ENCODE measurements at regions not wholly inside any gene's neighbourhood (a gene's known extent, or its start where the extent isn't known, plus 50 kb on each side); places are given as distances from the start of the nearest gene placed in this dataset.
A peak's percentile ranks its signal among the peaks of the same experiment; 100 is the strongest.

DNA sequence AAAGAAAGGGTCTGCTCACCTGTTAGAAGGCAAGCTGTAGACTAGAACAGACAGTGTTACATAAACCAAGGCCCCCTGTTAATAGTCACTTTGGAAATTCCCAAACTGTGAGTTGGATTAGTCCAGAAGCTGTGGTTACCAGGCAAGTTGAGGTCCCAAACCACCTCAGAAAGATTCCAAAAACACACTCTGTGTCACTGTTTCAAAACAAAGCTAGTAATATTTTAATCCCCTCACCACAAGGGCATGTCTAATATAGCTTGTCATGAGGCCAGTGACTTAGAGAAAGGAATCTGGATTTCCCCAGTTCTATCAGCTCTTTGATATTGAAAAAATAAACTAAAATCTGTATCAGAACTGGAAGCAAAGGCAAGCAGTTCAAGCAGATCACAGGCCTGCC lies 244.6 kb downstream of the HAO1 start:
- H3K36me3 ChIP-seq (ENCODE audit: control insufficient read depth in 2 of 2, extremely low read depth in 1 of 2, insufficient read depth in 2 of 2, low read length in 2 of 2), result no peaks in the 10 kb centered on the region
- no peaks in the 10 kb centered on the region for H3K9me1 ChIP-seq (ENCODE audit: control insufficient read depth, extremely low read depth, insufficient read depth, low read length)
- no peak overlapping the region for H2AFZ ChIP-seq (ENCODE audit: control insufficient read depth, low read length)
- no peak for TF ChIP-seq EZH2 (IDR thresholded peaks at IDR 0.05; ENCODE audit: low read length)
- TF ChIP-seq, protein P1, sequence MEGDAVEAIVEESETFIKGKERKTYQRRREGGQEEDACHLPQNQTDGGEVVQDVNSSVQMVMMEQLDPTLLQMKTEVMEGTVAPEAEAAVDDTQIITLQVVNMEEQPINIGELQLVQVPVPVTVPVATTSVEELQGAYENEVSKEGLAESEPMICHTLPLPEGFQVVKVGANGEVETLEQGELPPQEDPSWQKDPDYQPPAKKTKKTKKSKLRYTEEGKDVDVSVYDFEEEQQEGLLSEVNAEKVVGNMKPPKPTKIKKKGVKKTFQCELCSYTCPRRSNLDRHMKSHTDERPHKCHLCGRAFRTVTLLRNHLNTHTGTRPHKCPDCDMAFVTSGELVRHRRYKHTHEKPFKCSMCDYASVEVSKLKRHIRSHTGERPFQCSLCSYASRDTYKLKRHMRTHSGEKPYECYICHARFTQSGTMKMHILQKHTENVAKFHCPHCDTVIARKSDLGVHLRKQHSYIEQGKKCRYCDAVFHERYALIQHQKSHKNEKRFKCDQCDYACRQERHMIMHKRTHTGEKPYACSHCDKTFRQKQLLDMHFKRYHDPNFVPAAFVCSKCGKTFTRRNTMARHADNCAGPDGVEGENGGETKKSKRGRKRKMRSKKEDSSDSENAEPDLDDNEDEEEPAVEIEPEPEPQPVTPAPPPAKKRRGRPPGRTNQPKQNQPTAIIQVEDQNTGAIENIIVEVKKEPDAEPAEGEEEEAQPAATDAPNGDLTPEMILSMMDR (optimal IDR thresholded peaks at IDR 0.05 in 1 of 3, IDR thresholded peaks at IDR 0.05 in 1 of 3, conservative IDR thresholded peaks at IDR 0.05 in 1 of 3; ENCODE audit: extremely low read depth in 1 of 3, insufficient read depth in 2 of 3, low read length in 3 of 3), result no peak
- H4K20me1 ChIP-seq (ENCODE audit: control insufficient read depth, extremely low read depth, insufficient read depth, low read length), result no peaks in the 10 kb centered on the region
- peaks cover 7% of the 10 kb centered on the region for H3K4me1 ChIP-seq (ENCODE audit: control insufficient read depth, extremely low read depth, insufficient read depth, low read length)
- FAIRE-seq (no peak), DNase-seq (ENCODE audit: low read depth, low spot score) (no peak)
- H3K27ac ChIP-seq (ENCODE audit: control insufficient read depth, insufficient read depth, low read length), result no peak overlapping the region
- H3K79me2 ChIP-seq (ENCODE audit: control insufficient read depth, insufficient read depth, low read length), result no peaks in the 10 kb centered on the region
- H3K4me2 ChIP-seq (ENCODE audit: control insufficient read depth, extremely low read depth, insufficient read depth, low read depth, low read length), result no peak overlapping the region
- no peak overlapping the region for H3K4me3 ChIP-seq (ENCODE audit: control insufficient read depth in 2 of 3, extremely low read depth in 1 of 3, insufficient read depth in 2 of 3, low read depth in 1 of 3, low read length in 3 of 3)
- dilution Hi-C loops (cut with MboI; ENCODE audit: extremely low pct_ligation_motif_present, low sequenced_read_pairs), result no loop called here
- no peaks in the 10 kb centered on the region for H3K27me3 ChIP-seq (ENCODE audit: control insufficient read depth, extremely low read depth, insufficient read depth, low read length)
- H3K9me3 ChIP-seq (ENCODE audit: control insufficient read depth, low read depth, low read length), result no peaks in the 10 kb centered on the region
- no peak overlapping the region for H3K9ac ChIP-seq (ENCODE audit: control insufficient read depth, extremely low read depth, insufficient read depth, low read length)

DNA sequence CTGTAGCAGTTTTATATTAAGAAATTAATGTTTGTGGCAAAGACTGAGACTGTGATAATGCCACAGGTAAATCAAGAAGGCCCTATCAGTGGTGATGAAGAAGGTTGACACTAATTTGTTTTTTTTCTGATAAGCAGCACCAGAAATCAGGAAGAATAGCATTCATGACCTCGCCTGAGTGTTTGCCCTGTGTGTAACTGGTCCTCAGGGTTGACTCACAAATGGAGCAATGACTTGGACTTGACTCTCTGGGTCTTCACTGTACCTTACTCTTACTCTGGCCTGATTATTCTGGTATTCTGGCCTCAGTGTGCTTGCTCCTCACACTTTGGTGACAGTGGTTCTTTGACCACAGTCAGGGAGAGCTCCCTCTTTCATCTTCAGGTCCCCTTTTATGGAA lies 243.9 kb downstream of the HAO1 start:
- TF ChIP-seq, protein P1 (optimal IDR thresholded peaks at IDR 0.05 in 1 of 3, IDR thresholded peaks at IDR 0.05 in 1 of 3, conservative IDR thresholded peaks at IDR 0.05 in 1 of 3; ENCODE audit: extremely low read depth in 1 of 3, insufficient read depth in 2 of 3, low read length in 3 of 3), result no peak
- no peak for TF ChIP-seq EZH2 (IDR thresholded peaks at IDR 0.05; ENCODE audit: low read length)
- FAIRE-seq (peak; percentile 13), DNase-seq (ENCODE audit: low read depth, low spot score) (no peak)
- dilution Hi-C loops (cut with MboI; ENCODE audit: extremely low pct_ligation_motif_present, low sequenced_read_pairs), result no loop called here
- no peak overlapping the region for H3K27ac ChIP-seq (ENCODE audit: control insufficient read depth, insufficient read depth, low read length)
- H2AFZ ChIP-seq (ENCODE audit: control insufficient read depth, low read length), result no peak overlapping the region
- H3K36me3 ChIP-seq (ENCODE audit: control insufficient read depth in 2 of 2, extremely low read depth in 1 of 2, insufficient read depth in 2 of 2, low read length in 2 of 2), result no peaks in the 10 kb centered on the region
- no peaks in the 10 kb centered on the region for H3K9me3 ChIP-seq (ENCODE audit: control insufficient read depth, low read depth, low read length)
- no peaks in the 10 kb centered on the region for H4K20me1 ChIP-seq (ENCODE audit: control insufficient read depth, extremely low read depth, insufficient read depth, low read length)
- no peak overlapping the region for H3K4me3 ChIP-seq (ENCODE audit: control insufficient read depth in 2 of 3, extremely low read depth in 1 of 3, insufficient read depth in 2 of 3, low read depth in 1 of 3, low read length in 3 of 3)
- H3K27me3 ChIP-seq (ENCODE audit: control insufficient read depth, extremely low read depth, insufficient read depth, low read length), result no peaks in the 10 kb centered on the region
- H3K9ac ChIP-seq (ENCODE audit: control insufficient read depth, extremely low read depth, insufficient read depth, low read length), result no peak overlapping the region
- no peaks in the 10 kb centered on the region for H3K9me1 ChIP-seq (ENCODE audit: control insufficient read depth, extremely low read depth, insufficient read depth, low read length)
- H3K79me2 ChIP-seq (ENCODE audit: control insufficient read depth, insufficient read depth, low read length), result no peaks in the 10 kb centered on the region
- no peak overlapping the region for H3K4me2 ChIP-seq (ENCODE audit: control insufficient read depth, extremely low read depth, insufficient read depth, low read depth, low read length)
- H3K4me1 ChIP-seq (ENCODE audit: control insufficient read depth, extremely low read depth, insufficient read depth, low read length), result peaks cover 7% of the 10 kb centered on the region

Data from keratinocyte (primary cell).